Naive thymus-derived CD8-positive, alpha-beta T cell (primary cell): ENCODE measurements at regions not wholly inside any gene's neighbourhood (a gene's known extent, or its start where the extent isn't known, plus 50 kb on each side); places are given as distances from the start of the nearest gene placed in this dataset.
"Not testable (repeated sequence)": the region's sequence is repeated elsewhere in the genome, so short reads cannot be mapped to it uniquely, and the experiment has no call there.

Experiments
- ATAC-seq, 2 donors: fragments of 150-1000 bp; cut with Tn5 transposase in 1 of 2; sonication (Bioruptor Pico), chemical (Tn5 transposase) in 1 of 2; 1 replicate in 1 of 2; 2 replicates in 1 of 2; pipeline ENCODE4 v1.10.0; 2021; ENCODE audit warnings: mild to moderate bottlenecking in 2 of 2, moderate library complexity in 2 of 2
- POLR2A ChIA-PET: fragments of 350-600 bp; sonication (Branson Sonifier 250); formaldehyde crosslinking; loops from one replicate; lab custom pipeline; 2021; ENCODE audit warnings: antibody characterized with exemption; lab: Charles Lee
- DNase-seq, 10 donors: peaks; one replicate each; pipeline versions ENCODE4 v3.0.0 to v3.0.0-alpha.2; 2020 to 2022
- H3K27ac Mint-ChIP-seq, 10 donors: one replicate each; pipeline ENCODE4 v1.8.0; 2020 to 2022; ENCODE audit warnings: mild to moderate bottlenecking in 10 of 10, mixed read lengths in 10 of 10, moderate library complexity in 4 of 10, inconsistent platforms in 1 of 10
- H3K27me3 Mint-ChIP-seq, 5 donors: one replicate each; pipeline ENCODE4 v1.8.0; 2021 to 2022; ENCODE audit warnings: mixed read lengths in 5 of 5
- H3K36me3 Mint-ChIP-seq, 3 donors: one replicate each; pipeline ENCODE4 v1.8.0; 2020 to 2022; ENCODE audit warnings: mixed read lengths in 3 of 3, mild to moderate bottlenecking in 2 of 3, inconsistent platforms in 1 of 3
- H3K4me1 Mint-ChIP-seq, 4 donors: one replicate each; pipeline ENCODE4 v1.8.0; 2021 to 2022; ENCODE audit warnings: mixed read lengths in 4 of 4
- H3K4me3 Mint-ChIP-seq, 10 donors: one replicate each; pipeline ENCODE4 v1.8.0; 2020 to 2022; ENCODE audit warnings: mild to moderate bottlenecking in 10 of 10, mixed read lengths in 10 of 10, moderate library complexity in 6 of 10, inconsistent platforms in 1 of 10
- H3K9me3 Mint-ChIP-seq, 9 donors: one replicate each; pipeline ENCODE4 v1.8.0; 2020 to 2022; ENCODE audit warnings: mixed read lengths in 9 of 9, mild to moderate bottlenecking in 3 of 9, inconsistent platforms in 1 of 9, moderate library complexity in 1 of 9

DNA sequence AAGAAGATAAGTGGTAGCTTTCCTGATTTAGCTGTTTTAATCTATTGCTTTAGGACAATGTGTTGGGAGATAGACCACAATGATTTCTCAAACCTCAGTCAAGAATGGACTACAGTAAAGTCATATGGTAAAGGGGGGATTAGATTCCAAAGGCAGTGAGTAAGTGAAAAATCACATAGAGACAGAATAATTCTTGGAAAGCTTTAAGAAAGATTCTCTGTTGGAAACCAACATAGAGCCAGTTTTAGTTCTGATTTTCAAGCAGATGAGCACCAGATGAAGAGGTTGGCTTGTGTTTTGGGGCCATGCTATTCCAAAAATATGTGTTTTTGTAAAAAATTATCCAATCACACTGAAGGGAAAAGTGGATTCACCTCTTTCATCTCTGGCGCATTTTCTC is 256.8 kb upstream of the RPS23 start:
- no peak for ATAC-seq
- Mint-ChIP-seq H3K27ac (no peak overlapping the region), H3K4me3 (no peak overlapping the region), H3K9me3 (peaks cover 0 to 7% (median 3%) of the 10 kb centered on the region in 9 donors), H3K27me3 (peaks cover 0 to 7% (median 0%) of the 10 kb centered on the region in 5 donors), H3K36me3 (peaks cover 0 to 5% (median 0%) of the 10 kb centered on the region in 3 donors), H3K4me1 (no peaks in the 10 kb centered on the region)
- POLR2A ChIA-PET, result no interaction called here
- DNase-seq, result no peak

DNA sequence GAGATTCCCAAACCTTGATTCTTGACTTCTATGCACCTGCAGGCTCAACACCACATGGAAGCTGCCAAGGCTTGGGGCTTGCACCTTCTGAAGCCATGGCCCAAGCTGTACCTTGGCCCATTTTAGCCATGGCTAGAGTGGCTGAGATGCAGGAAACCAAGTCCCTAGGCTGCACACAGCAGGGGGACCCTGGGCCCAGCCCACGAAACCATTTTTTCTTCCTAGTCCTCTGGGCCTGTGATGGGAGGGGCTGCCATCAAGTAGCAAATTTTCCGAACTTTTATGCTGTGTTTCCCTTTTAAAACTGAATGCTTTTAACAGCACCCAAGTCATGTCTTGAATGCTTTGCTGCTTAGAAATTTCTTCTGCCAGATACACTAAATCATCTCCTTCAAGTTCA is 253.9 kb upstream of the RPS23 start:
- H3K27me3 Mint-ChIP-seq, DNase-seq, H3K36me3 Mint-ChIP-seq, POLR2A ChIA-PET, H3K9me3 Mint-ChIP-seq, H3K4me3 Mint-ChIP-seq, H3K27ac Mint-ChIP-seq, H3K4me1 Mint-ChIP-seq, ATAC-seq: not testable (repeated sequence)

DNA sequence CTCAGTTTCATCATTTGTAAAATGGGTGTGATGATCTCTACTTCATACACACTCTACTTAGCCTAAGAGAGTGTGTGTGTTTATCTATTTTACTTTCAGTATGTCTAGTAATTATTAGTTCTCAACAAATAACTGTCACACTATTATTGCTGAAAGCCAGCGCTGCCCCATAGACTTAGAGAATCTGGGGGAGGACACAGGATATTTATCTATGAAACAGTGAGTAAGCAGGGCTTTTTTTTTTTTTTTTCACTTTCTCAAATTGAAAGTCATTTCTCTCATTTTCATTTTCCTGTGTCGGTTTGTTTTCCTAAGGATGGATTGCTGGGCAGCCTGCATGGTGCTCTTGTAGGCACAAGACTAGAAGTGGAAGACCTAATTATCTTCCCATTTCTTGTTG is 248.4 kb upstream of the RPS23 start:
- no peak for DNase-seq
- Mint-ChIP-seq H3K9me3 (peaks cover 0 to 4% (median 0%) of the 10 kb centered on the region in 9 donors), H3K36me3 (no peaks in the 10 kb centered on the region), H3K27me3 (no peaks in the 10 kb centered on the region), H3K27ac (no peak overlapping the region), H3K4me3 (no peak overlapping the region), H3K4me1 (no peaks in the 10 kb centered on the region)
- POLR2A ChIA-PET, result no interaction called here
- ATAC-seq, result no peak

DNA sequence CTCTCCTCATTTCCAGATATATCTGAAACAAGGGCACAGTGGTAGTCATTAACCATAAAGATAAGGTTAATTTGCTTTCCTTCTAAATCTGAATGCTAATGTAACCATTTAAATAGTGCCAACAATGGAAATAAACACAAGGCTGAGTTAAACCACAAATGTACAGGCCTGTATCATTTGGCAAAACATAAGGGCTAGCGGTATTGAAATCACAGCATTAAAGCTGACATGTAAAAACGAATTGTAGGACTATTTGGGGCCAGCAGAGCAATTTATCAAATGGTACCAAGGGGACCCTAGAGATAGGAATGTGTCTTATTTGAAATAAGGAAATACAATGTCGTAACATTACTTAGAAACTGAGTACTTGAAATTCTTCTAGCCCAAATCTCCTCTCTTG is 247.5 kb upstream of the RPS23 start:
- DNase-seq (no peak), ATAC-seq (no peak)
- POLR2A ChIA-PET, result no interaction called here
- H3K9me3 Mint-ChIP-seq, result peaks cover 0 to 1% (median 0%) of the 10 kb centered on the region in 9 donors
- H3K36me3 Mint-ChIP-seq, result no peaks in the 10 kb centered on the region
- H3K4me3 Mint-ChIP-seq, result no peak overlapping the region
- H3K27me3 Mint-ChIP-seq, result no peaks in the 10 kb centered on the region
- H3K27ac Mint-ChIP-seq, result no peak overlapping the region
- no peaks in the 10 kb centered on the region for H3K4me1 Mint-ChIP-seq

DNA sequence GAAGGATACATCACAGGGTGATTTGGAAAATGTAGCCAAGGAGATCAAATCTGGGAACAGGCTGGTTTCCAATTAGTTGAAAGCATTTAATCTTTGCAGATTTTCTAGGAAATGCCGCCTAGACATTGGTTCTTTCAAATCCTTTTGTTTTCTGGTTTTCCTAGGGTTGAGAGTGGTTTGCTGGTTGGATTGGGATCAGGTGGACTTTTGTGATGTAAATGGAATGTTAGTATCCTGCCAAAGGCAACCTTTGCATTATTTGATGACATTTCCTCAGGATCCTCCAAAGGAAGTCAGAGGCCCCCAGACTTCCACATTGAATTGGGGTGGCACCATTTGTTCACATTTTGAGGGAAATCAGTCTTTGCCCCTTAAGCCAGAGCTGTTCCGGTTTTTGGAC is 245.5 kb upstream of the RPS23 start:
- no peak for DNase-seq
- POLR2A ChIA-PET, result no interaction called here
- no peak overlapping the region for H3K4me3 Mint-ChIP-seq
- H3K27ac Mint-ChIP-seq, result no peak overlapping the region
- H3K36me3 Mint-ChIP-seq, result no peaks in the 10 kb centered on the region
- no peaks in the 10 kb centered on the region for H3K4me1 Mint-ChIP-seq
- H3K9me3 Mint-ChIP-seq, result no peaks in the 10 kb centered on the region
- ATAC-seq, result no peak
- H3K27me3 Mint-ChIP-seq, result peaks cover 0 to 8% (median 0%) of the 10 kb centered on the region in 5 donors

DNA sequence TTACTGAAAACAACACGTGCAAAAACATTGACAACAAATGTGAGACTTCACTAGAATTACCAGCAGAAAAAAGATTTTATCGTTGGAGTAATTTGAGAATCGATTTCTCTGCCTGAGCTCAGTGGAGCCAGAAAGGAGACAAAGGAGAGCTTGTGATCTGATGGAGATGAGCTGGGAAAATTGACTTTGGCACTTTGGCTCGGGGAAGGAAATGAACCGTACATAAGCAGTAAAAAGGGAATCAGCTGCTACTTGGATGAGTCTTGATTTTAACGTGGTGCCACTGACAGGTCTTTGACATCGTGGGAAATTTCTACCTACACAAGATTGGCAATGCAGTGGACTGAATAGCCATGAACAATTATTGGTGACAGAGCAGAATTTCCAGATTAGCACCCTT is 244.7 kb upstream of the RPS23 start:
- no peak overlapping the region for H3K27ac Mint-ChIP-seq
- no peaks in the 10 kb centered on the region for H3K4me1 Mint-ChIP-seq
- no peaks in the 10 kb centered on the region for H3K9me3 Mint-ChIP-seq
- H3K27me3 Mint-ChIP-seq, result peaks cover 0 to 8% (median 0%) of the 10 kb centered on the region in 5 donors
- no peaks in the 10 kb centered on the region for H3K36me3 Mint-ChIP-seq
- ATAC-seq, result no peak
- POLR2A ChIA-PET, result no interaction called here
- no peak overlapping the region for H3K4me3 Mint-ChIP-seq
- no peak for DNase-seq

DNA sequence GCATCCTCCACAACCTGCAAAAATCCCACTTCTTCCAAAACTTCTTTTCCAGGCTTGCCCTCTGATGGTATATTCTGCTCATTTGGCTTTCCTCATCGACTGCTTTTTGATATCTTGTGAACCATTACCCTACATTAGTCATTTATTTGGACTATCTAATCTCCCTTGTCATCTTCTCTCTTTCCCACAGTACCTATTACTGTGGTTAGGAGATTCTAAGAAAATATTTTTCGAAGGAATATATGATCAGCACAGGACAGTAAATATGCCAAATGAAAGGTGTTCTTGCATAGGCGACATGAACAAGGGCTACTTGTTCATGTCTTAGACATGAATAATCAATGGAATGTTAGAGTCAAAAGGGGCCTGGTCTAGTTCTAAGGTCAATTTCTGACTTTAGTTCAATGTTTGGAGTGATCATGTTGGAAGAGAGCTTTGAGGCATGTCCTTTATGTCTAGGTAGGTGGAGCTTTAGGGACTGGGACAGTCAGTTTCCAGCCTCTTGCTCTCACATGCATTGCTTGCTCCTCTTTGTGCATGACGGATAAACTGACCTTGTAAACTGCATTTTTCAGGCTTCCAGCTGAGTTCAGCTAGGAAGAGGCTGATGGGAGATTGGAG is 243.4 kb upstream of the RPS23 start:
- H3K4me3 Mint-ChIP-seq, result no peak overlapping the region
- H3K36me3 Mint-ChIP-seq, result no peaks in the 10 kb centered on the region
- H3K4me1 Mint-ChIP-seq, result no peaks in the 10 kb centered on the region

DNA sequence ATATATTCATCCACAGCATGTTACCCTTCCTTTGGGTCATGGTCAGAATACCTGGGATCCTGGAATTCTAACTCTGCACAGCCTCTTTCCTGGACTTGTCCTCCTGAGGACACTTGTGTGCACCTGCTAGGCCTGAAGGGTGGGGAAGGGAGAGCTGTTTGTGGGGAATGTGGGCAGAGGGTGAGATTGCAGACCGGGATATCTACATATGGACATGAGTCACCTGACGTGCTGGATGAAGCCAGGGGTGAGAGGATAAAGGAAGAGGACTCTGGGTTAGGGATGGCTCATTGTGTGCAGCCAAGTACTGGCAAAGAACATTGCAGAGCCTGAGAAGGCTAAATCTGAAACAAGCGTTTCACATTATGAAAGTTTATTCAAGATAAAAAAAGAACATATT is 241.4 kb upstream of the RPS23 start:
- H3K27ac Mint-ChIP-seq, result no peak overlapping the region
- POLR2A ChIA-PET, result no interaction called here
- no peak for DNase-seq
- H3K9me3 Mint-ChIP-seq, result no peaks in the 10 kb centered on the region
- H3K4me3 Mint-ChIP-seq, result no peak overlapping the region
- no peak for ATAC-seq
- H3K27me3 Mint-ChIP-seq, result peaks cover 0 to 8% (median 0%) of the 10 kb centered on the region in 5 donors
- H3K36me3 Mint-ChIP-seq, result no peaks in the 10 kb centered on the region
- H3K4me1 Mint-ChIP-seq, result no peaks in the 10 kb centered on the region

More for the DNA sequence above, 243.4 kb upstream of the RPS23 start:
- POLR2A ChIA-PET, result no interaction called here
- ATAC-seq (no peak), DNase-seq (no peak)
- no peaks in the 10 kb centered on the region for H3K9me3 Mint-ChIP-seq
- H3K27me3 Mint-ChIP-seq, result peaks cover 0 to 8% (median 0%) of the 10 kb centered on the region in 5 donors
- no peak overlapping the region for H3K27ac Mint-ChIP-seq

DNA sequence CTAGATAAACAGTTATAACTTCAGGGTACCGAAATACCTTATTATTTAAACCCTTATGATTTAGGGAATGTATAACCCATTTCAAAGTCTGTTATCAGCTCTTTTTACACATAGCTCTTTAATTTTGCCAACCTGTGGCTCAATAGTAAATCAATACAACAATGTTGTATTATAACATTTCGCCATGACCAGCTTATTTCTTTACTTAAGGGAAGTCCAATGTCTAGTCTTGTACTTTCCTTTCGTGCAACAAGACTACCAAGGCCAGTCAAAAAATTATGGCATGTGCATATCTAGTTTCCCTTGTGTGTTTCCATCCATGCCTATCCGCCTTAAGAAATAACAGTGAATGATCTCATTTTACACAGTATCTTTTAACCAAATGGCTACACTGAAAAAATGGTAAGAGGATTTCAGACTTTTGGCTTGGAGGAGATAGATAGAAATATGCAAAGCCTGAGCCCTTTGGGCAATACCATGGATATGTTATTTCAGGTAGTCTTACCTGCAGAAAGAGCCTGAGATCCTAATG is 239.5 kb upstream of the RPS23 start:
- no peak for ATAC-seq
- no peaks in the 10 kb centered on the region for H3K36me3 Mint-ChIP-seq
- no peak for DNase-seq
- H3K27me3 Mint-ChIP-seq, result peaks cover 0 to 8% (median 0%) of the 10 kb centered on the region in 5 donors
- H3K9me3 Mint-ChIP-seq, result no peaks in the 10 kb centered on the region
- no peak overlapping the region for H3K4me3 Mint-ChIP-seq
- POLR2A ChIA-PET, result no interaction called here
- H3K4me1 Mint-ChIP-seq, result no peaks in the 10 kb centered on the region
- no peak overlapping the region for H3K27ac Mint-ChIP-seq

DNA sequence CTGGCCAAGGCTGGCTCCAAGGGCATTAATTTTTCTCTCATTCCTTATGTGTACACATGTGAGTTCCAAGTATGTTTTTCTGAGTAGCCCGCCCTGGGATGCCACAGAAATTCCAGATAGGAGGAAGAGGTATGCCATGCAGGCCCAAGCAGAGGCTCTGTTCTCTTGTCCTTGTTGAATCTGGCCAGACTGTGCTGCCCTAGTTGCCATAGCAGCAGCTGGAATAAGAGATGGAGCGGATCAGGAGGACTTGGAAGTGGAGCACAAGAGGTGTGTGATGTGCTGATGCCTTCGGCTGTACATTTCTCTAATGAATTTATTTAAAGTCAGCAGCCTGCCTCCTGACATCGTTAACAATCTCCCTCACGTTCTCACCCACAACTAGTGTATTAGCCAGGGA is 235.6 kb upstream of the RPS23 start:
- peaks cover 0 to under 1% (median 0%) of the 10 kb centered on the region in 5 donors for H3K27me3 Mint-ChIP-seq
- no peak for ATAC-seq
- H3K36me3 Mint-ChIP-seq, result peaks cover 0 to 2% (median 0%) of the 10 kb centered on the region in 3 donors
- no peak overlapping the region for H3K4me3 Mint-ChIP-seq
- H3K9me3 Mint-ChIP-seq, result peaks cover 0 to 3% (median 0%) of the 10 kb centered on the region in 9 donors
- no peak overlapping the region for H3K27ac Mint-ChIP-seq
- POLR2A ChIA-PET, result no interaction called here
- H3K4me1 Mint-ChIP-seq, result no peaks in the 10 kb centered on the region
- no peak for DNase-seq

DNA sequence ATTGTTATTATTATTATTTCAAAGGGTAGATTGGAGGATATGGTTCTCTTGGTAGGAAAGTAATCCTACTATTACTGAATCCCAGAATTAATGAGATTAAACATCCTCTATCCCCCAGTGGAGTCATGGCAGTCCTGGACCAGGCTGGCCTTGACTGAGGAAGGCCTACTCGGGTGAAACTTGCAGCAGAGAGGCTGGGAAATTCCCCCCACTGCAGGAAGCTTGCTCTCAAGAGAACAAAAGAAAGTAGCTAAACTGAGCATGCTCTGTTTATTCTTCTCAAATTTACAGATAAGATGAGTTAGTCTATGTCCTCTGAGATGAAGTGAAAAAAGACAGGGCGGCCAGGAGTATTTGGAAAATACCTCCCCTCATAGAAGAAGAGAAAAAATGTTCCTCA is 233.9 kb upstream of the RPS23 start:
- no peak for DNase-seq
- Mint-ChIP-seq H3K4me3 (no peak overlapping the region), H3K9me3 (peaks cover 0 to 15% (median 11%) of the 10 kb centered on the region in 9 donors), H3K27me3 (peaks cover 0 to 4% (median 2%) of the 10 kb centered on the region in 5 donors), H3K36me3 (peaks cover 0 to 9% (median 3%) of the 10 kb centered on the region in 3 donors), H3K27ac (no peak overlapping the region), H3K4me1 (no peaks in the 10 kb centered on the region)
- POLR2A ChIA-PET, result no interaction called here
- ATAC-seq, result peak in 1 of 2 donors; percentile 51

DNA sequence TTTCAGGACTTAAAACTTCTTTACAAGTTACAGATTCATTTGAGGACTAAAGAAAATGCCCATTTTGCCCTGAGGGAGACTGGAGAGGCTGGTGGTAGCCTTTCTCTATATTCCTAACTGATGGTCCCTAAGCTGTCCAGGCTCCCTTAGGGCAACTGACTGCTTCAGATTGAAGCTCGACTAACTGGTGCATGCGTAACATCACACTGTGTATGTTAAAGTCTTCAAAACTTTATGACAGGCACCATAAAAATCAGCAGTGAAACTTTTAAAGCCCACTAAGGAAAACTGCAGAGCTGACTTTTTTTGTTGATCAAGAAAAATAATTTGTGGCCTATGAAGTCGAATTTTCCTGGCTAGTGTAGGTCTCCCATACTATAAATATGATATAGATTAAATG is 233.0 kb upstream of the RPS23 start:
- ATAC-seq, result no peak
- H3K27ac Mint-ChIP-seq, result no peak overlapping the region
- H3K36me3 Mint-ChIP-seq, result peaks cover 0 to 14% (median 3%) of the 10 kb centered on the region in 3 donors
- H3K4me1 Mint-ChIP-seq, result no peaks in the 10 kb centered on the region
- no peak overlapping the region for H3K4me3 Mint-ChIP-seq
- no peak for DNase-seq
- POLR2A ChIA-PET, result no interaction called here
- H3K27me3 Mint-ChIP-seq, result peaks cover 0 to 4% (median 2%) of the 10 kb centered on the region in 5 donors
- H3K9me3 Mint-ChIP-seq, result peaks cover 0 to 21% (median 14%) of the 10 kb centered on the region in 9 donors

DNA sequence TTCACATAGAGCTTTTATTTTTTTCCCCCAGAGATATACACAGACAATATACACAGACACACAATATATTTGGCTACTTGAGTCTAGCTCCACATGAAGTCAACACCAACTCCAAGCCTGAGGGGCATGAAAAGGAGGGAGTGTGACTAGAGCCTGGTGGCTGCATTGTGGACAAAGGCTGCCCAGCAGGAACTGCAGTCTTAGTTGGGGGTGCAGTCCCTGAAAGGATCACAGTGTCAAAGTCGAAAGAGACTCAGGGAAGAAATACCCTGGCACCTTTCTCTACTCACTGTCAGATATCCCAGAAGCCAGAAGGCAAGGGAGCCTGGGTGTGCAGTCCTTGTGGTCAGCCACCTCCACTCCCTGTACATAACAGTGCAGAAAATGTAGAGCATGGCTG is 231.6 kb upstream of the RPS23 start:
- no peak overlapping the region for H3K27ac Mint-ChIP-seq
- no peaks in the 10 kb centered on the region for H3K4me1 Mint-ChIP-seq
- H3K36me3 Mint-ChIP-seq, result peaks cover 0 to 14% (median 3%) of the 10 kb centered on the region in 3 donors
- POLR2A ChIA-PET, result no interaction called here
- DNase-seq (no peak), ATAC-seq (no peak)
- H3K4me3 Mint-ChIP-seq, result no peak overlapping the region
- peaks cover 0 to 4% (median 2%) of the 10 kb centered on the region in 5 donors for H3K27me3 Mint-ChIP-seq
- peaks cover 0 to 21% (median 14%) of the 10 kb centered on the region in 9 donors for H3K9me3 Mint-ChIP-seq

DNA sequence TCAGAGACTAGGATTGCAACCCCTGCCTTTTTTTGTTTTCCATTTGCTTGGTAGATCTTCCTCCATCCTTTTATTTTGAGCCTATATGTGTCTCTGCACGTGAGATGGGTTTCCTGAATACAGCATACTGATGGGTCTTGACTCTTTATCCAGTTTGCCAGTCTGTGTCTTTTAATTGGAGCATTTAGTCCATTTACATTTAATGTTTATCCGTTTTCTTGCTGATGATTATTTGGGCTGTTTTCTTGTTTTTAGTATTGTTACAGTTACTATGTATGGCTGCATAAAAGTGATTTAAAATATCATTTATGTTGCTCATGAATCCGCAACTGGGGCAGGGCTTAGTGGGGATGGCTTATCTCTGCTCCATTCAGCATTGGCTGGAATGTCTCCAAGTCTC is 228.2 kb upstream of the RPS23 start:
- H3K4me3 Mint-ChIP-seq, H3K27me3 Mint-ChIP-seq, DNase-seq, H3K27ac Mint-ChIP-seq, H3K4me1 Mint-ChIP-seq, ATAC-seq, POLR2A ChIA-PET: not testable (repeated sequence)
- peaks cover 0 to 21% (median 14%) of the 10 kb centered on the region in 9 donors for H3K9me3 Mint-ChIP-seq
- H3K36me3 Mint-ChIP-seq, result peaks cover 0 to 14% (median 3%) of the 10 kb centered on the region in 3 donors
